HUES48 (cell line): ENCODE measurements at regions not wholly inside any gene's neighbourhood (a gene's known extent, or its start where the extent isn't known, plus 50 kb on each side); places are given as distances from the start of the nearest gene placed in this dataset.
"Not testable (repeated sequence)": the region's sequence is repeated elsewhere in the genome, so short reads cannot be mapped to it uniquely, and the experiment has no call there.

ENCODE experiments used
- H3K27ac ChIP-seq: one replicate; pipeline ENCODE4 v1.7.0; 2013; ENCODE audit warnings: low read depth, low read length, inconsistent platforms
- H3K27me3 ChIP-seq: 2 replicates; pipeline ENCODE4 v1.6.1; 2013; ENCODE audit warnings: mild to moderate bottlenecking, low read length; ENCODE audit not compliant: control insufficient read depth, insufficient read depth
- H3K36me3 ChIP-seq: 2 replicates; pipeline ENCODE4 v1.6.1; 2013; ENCODE audit warnings: low read length; ENCODE audit not compliant: control insufficient read depth, insufficient read depth
- H3K4me1 ChIP-seq: 2 replicates; pipeline ENCODE4 v1.6.1; 2013; ENCODE audit warnings: mild to moderate bottlenecking, low read length; ENCODE audit not compliant: control insufficient read depth, insufficient read depth
- H3K4me3 ChIP-seq: 2 replicates; pipeline ENCODE4 v1.5.1; 2013; ENCODE audit warnings: mild to moderate bottlenecking, low read depth, low read length
- H3K9ac ChIP-seq: 2 replicates; pipeline ENCODE4 v1.6.1; 2013; ENCODE audit warnings: mild to moderate bottlenecking, low read depth, low read length, moderate library complexity
- H3K9me3 ChIP-seq: 2 replicates; pipeline ENCODE4 v1.6.1; 2013; ENCODE audit warnings: low read length; ENCODE audit not compliant: control insufficient read depth, insufficient read depth

- Histone ChIP-seq H3K27me3 (no peaks in the 10 kb centered on the region), H3K27ac (no peak overlapping the region), H3K9ac (no peak overlapping the region), H3K36me3 (no peaks in the 10 kb centered on the region), H3K9me3 (no peaks in the 10 kb centered on the region), H3K4me1 (no peaks in the 10 kb centered on the region), H3K4me3 (no peak overlapping the region)
These were observed 719.5 kb downstream of the ZWINT start for GRCh38 chr10:55641601-55642000.

GRCh38 chr10:55631071-55631654 is 729.9 kb downstream of the ZWINT start:
- H3K27ac ChIP-seq: no peak overlapping the region
- H3K27me3 ChIP-seq: 0 out of 2 replicates have a peak, but pooled peaks cover 2% of the 10 kb centered on the region
- peak overlapping the region; percentile 72 for H3K4me3 ChIP-seq
- H3K4me1 ChIP-seq: peaks cover 6% of the 10 kb centered on the region; the same call in 1 of the 2 replicates
- H3K9ac ChIP-seq: peak overlapping the region; percentile 55
- no peaks in the 10 kb centered on the region for H3K9me3 ChIP-seq
- no peaks in the 10 kb centered on the region for H3K36me3 ChIP-seq

GRCh38 chr10:55630491-55631056 is 730.5 kb downstream of the ZWINT start:
- Histone ChIP-seq H3K9me3 (no peaks in the 10 kb centered on the region), H3K4me1 (peaks cover 6% of the 10 kb centered on the region; the same call in 1 of the 2 replicates), H3K27ac (no peak overlapping the region), H3K27me3 (peaks cover 6% of the 10 kb centered on the region; the same call in 1 of the 2 replicates), H3K4me3 (peak overlapping the region; percentile 72), H3K36me3 (no peaks in the 10 kb centered on the region), H3K9ac (peak overlapping the region; percentile 55)

DNA sequence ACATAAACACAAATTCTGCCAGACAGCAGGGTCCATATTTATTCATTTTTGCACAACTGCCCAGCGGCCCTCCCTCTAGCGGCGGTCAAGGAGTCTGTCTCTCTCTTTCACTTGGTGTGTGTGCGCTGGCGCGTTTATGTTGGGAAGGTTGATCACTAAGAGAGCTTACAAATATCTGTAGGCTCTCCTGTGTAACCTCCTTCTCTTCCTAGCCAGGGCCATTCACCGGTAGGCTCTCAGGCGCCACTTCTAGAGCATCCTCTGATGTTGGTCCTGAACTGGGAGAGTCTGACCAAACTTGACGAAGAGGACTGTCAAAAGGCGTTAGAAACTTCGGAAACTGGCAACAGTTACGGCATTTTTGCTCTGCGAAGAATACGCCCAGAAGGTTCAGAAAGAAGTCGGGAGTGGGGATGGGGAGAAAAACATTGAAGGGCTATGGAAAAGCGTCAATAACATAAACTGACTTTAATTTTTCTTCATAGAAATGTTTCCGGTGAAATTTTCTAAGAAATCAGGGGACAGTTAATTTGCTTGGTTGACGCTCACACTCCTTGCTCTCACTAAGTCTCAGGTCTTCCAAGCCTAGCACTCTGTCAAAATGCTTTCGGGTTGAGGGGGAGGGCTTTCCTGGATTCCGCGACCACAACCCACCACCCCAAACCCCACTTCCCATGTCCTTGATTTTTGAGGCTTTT is 731.1 kb downstream of the ZWINT start:
- H3K4me3 ChIP-seq: peak overlapping the region; percentile 72
- no peak overlapping the region; the same call in 1 of the 2 replicates for H3K9ac ChIP-seq

GRCh38 chr10:55628260-55628701 is 732.8 kb downstream of the ZWINT start:
- peaks cover 9% of the 10 kb centered on the region for H3K27me3 ChIP-seq
- H3K27ac ChIP-seq: no peak overlapping the region
- peaks cover 6% of the 10 kb centered on the region; the same call in 1 of the 2 replicates for H3K4me1 ChIP-seq
- H3K9ac ChIP-seq: no peak overlapping the region; the same call in 1 of the 2 replicates
- peak overlapping the region; percentile 74 for H3K4me3 ChIP-seq
- no peaks in the 10 kb centered on the region for H3K36me3 ChIP-seq
- no peaks in the 10 kb centered on the region for H3K9me3 ChIP-seq

More for the DNA sequence above, 731.1 kb downstream of the ZWINT start:
- Histone ChIP-seq H3K9me3 (no peaks in the 10 kb centered on the region), H3K27me3 (peaks cover 9% of the 10 kb centered on the region), H3K4me1 (peaks cover 6% of the 10 kb centered on the region; the same call in 1 of the 2 replicates), H3K27ac (no peak overlapping the region), H3K36me3 (no peaks in the 10 kb centered on the region)

- Histone ChIP-seq H3K27me3 (peaks cover 9% of the 10 kb centered on the region), H3K36me3 (no peaks in the 10 kb centered on the region), H3K4me3 (peak overlapping the region; percentile 74), H3K9ac (no peak overlapping the region), H3K27ac (no peak overlapping the region), H3K4me1 (peaks cover 6% of the 10 kb centered on the region; the same call in 1 of the 2 replicates), H3K9me3 (no peaks in the 10 kb centered on the region)
These were observed 733.5 kb downstream of the ZWINT start for GRCh38 chr10:55627501-55628051.

DNA sequence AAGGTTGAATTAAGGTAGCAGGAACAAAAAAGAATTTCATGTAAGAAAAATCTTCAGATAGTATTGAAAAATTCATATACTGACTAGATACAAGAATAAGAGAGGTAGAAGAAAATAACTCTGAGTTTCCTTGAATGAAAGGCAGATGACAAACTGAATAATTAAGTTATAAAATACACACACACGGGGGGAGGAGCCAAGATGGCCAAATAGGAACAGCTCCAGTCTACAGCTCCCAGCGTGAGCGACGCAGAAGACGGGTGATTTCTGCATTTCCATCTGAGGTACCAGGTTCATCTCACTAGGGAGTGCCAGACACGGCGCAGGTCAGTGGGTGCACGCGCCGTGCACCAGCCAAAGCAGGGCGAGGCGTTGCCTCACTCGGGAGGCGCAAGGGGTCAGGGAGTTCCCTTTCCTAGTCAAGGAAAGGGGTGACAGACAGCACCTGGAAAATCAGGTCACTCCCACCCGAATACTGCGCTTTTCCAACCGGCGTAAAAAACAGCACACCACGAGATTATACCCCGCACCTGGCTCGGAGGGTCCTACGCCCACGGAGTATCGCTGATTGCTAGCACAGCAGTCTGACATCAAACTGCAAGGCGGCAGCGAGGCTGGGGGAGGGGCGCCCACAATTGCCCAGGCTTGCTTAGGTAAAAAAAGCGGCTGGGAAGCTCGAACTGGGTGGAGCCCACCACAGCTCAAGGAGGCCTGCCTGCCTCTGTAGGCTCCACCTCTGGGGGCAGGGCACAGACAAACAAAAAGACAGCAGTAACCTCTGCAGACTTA is 759.2 kb downstream of the ZWINT start:
- H3K36me3 ChIP-seq, H3K9me3 ChIP-seq, H3K9ac ChIP-seq, H3K27ac ChIP-seq, H3K27me3 ChIP-seq, H3K4me1 ChIP-seq: not testable (repeated sequence)
- H3K4me3 ChIP-seq: peak overlapping the region; percentile 72

- Histone ChIP-seq H3K9me3 (no peaks in the 10 kb centered on the region), H3K27ac (no peak overlapping the region), H3K9ac (no peak overlapping the region), H3K36me3 (no peaks in the 10 kb centered on the region), H3K4me1 (no peaks in the 10 kb centered on the region), H3K4me3 (no peak overlapping the region), H3K27me3 (no peaks in the 10 kb centered on the region)
These were observed 750.6 kb upstream of the PCDH15 start for GRCh38 chr10:55551603-55552002.

DNA sequence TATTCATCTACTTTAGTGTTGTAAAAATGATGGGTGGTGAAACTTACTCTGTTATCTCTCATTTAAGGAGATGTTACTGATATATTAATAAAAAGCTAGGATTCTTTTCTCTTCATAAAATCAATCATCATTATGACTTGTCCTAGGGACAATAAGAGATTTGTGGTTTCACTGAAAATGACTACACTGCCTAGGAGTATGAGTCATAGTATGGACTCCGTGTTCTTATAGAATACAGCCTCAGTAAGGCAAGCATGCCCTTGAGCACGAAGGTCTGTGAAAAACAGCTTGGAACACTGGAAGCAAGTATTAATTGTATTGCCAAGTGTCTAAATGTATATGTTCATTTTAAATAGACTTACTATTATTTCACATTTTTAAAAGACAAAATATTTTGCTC is 749.2 kb upstream of the PCDH15 start:
- H3K4me1 ChIP-seq: no peaks in the 10 kb centered on the region
- H3K9me3 ChIP-seq: no peaks in the 10 kb centered on the region
- H3K27me3 ChIP-seq: no peaks in the 10 kb centered on the region
- H3K4me3 ChIP-seq: no peak overlapping the region
- H3K9ac ChIP-seq: no peak overlapping the region
- H3K36me3 ChIP-seq: no peaks in the 10 kb centered on the region
- H3K27ac ChIP-seq: no peak overlapping the region

- not testable (repeated sequence) for H3K4me1 ChIP-seq, H3K9me3 ChIP-seq, H3K27ac ChIP-seq, H3K9ac ChIP-seq, H3K36me3 ChIP-seq, H3K4me3 ChIP-seq, H3K27me3 ChIP-seq
These were observed 736.5 kb upstream of the PCDH15 start for GRCh38 chr10:55537497-55537896.
